ENCODE measurements at regions not wholly inside any gene's neighbourhood (a gene's known extent, or its start where the extent isn't known, plus 50 kb on each side); places are given as distances from the start of the nearest gene placed in this dataset.

GRCh38 chr4:189823591-189823990 lies 117.1 kb upstream of the FRG1 start:
- no peak for TF ChIP-seq CTCF (IDR thresholded peaks at IDR 0.05)
- Mint-ChIP-seq H3K36me3 (ENCODE audit: unreplicated experiment) (no peaks in the 10 kb centered on the region), H3K4me3 (ENCODE audit: unreplicated experiment) (no peak overlapping the region), H3K9me3 (ENCODE audit: unreplicated experiment) (peaks cover 26% of the 10 kb centered on the region), H3K27ac (ENCODE audit: unreplicated experiment) (no peak overlapping the region), H3K4me1 (ENCODE audit: unreplicated experiment) (no peaks in the 10 kb centered on the region), H3K27me3 (ENCODE audit: unreplicated experiment) (no peaks in the 10 kb centered on the region)
- no peak for DNase-seq (ENCODE audit: extremely low spot score, unreplicated experiment)

GRCh38 chr4:189825466-189825865 lies 115.2 kb upstream of the FRG1 start:
- H3K4me3 Mint-ChIP-seq (ENCODE audit: unreplicated experiment), result no peak overlapping the region
- H3K27ac Mint-ChIP-seq (ENCODE audit: unreplicated experiment), result no peak overlapping the region
- H3K27me3 Mint-ChIP-seq (ENCODE audit: unreplicated experiment), result no peaks in the 10 kb centered on the region
- no peak for TF ChIP-seq CTCF (IDR thresholded peaks at IDR 0.05)
- peaks cover 29% of the 10 kb centered on the region for H3K9me3 Mint-ChIP-seq (ENCODE audit: unreplicated experiment)
- DNase-seq (ENCODE audit: extremely low spot score, unreplicated experiment), result no peak
- no peaks in the 10 kb centered on the region for H3K36me3 Mint-ChIP-seq (ENCODE audit: unreplicated experiment)
- no peaks in the 10 kb centered on the region for H3K4me1 Mint-ChIP-seq (ENCODE audit: unreplicated experiment)

GRCh38 chr4:189826657-189827056 lies 114.0 kb upstream of the FRG1 start:
- Mint-ChIP-seq H3K4me3 (ENCODE audit: unreplicated experiment) (no peak overlapping the region), H3K4me1 (ENCODE audit: unreplicated experiment) (no peaks in the 10 kb centered on the region), H3K36me3 (ENCODE audit: unreplicated experiment) (no peaks in the 10 kb centered on the region), H3K27ac (ENCODE audit: unreplicated experiment) (no peak overlapping the region), H3K9me3 (ENCODE audit: unreplicated experiment) (peaks cover 22% of the 10 kb centered on the region), H3K27me3 (ENCODE audit: unreplicated experiment) (no peaks in the 10 kb centered on the region)
- DNase-seq (ENCODE audit: extremely low spot score, unreplicated experiment), result no peak
- no peak for TF ChIP-seq CTCF (IDR thresholded peaks at IDR 0.05)

- Mint-ChIP-seq H3K4me1 (ENCODE audit: unreplicated experiment) (no peaks in the 10 kb centered on the region), H3K9me3 (ENCODE audit: unreplicated experiment) (peaks cover 23% of the 10 kb centered on the region), H3K27me3 (ENCODE audit: unreplicated experiment) (no peaks in the 10 kb centered on the region), H3K27ac (ENCODE audit: unreplicated experiment) (no peak overlapping the region), H3K36me3 (ENCODE audit: unreplicated experiment) (no peaks in the 10 kb centered on the region), H3K4me3 (ENCODE audit: unreplicated experiment) (no peak overlapping the region)
- DNase-seq (ENCODE audit: extremely low spot score, unreplicated experiment), result no peak
- TF ChIP-seq CTCF (IDR thresholded peaks at IDR 0.05), result no peak
Observed at GRCh38 chr4:189828081-189828697, 112.5 kb upstream of the FRG1 start.

GRCh38 chr4:189832528-189832927 lies 108.1 kb upstream of the FRG1 start:
- H3K27ac Mint-ChIP-seq (ENCODE audit: unreplicated experiment), result no peak overlapping the region

More at GRCh38 chr4:189832528-189832927, 108.1 kb upstream of the FRG1 start:
- no peak for TF ChIP-seq CTCF (IDR thresholded peaks at IDR 0.05)
- no peak overlapping the region for H3K4me3 Mint-ChIP-seq (ENCODE audit: unreplicated experiment)
- no peaks in the 10 kb centered on the region for H3K4me1 Mint-ChIP-seq (ENCODE audit: unreplicated experiment)
- no peaks in the 10 kb centered on the region for H3K27me3 Mint-ChIP-seq (ENCODE audit: unreplicated experiment)
- H3K36me3 Mint-ChIP-seq (ENCODE audit: unreplicated experiment), result no peaks in the 10 kb centered on the region
- no peak for DNase-seq (ENCODE audit: extremely low spot score, unreplicated experiment)
- peaks cover 25% of the 10 kb centered on the region for H3K9me3 Mint-ChIP-seq (ENCODE audit: unreplicated experiment)

Measured in osteocyte (in vitro differentiated cells).